ENCODE measurements at regions not wholly inside any gene's neighbourhood (a gene's known extent, or its start where the extent isn't known, plus 50 kb on each side); places are given as distances from the start of the nearest gene placed in this dataset.
A peak's percentile ranks its signal among the peaks of the same experiment; 100 is the strongest.

- no peak overlapping the region for H4K8ac ChIP-seq (ENCODE audit: low read depth, low read length)
- H3K4ac ChIP-seq (ENCODE audit: low read length), result no peak overlapping the region
- H2AK5ac ChIP-seq (ENCODE audit: low read depth, low read length), result no peak overlapping the region
- no peak overlapping the region for H3K4me2 ChIP-seq (ENCODE audit: insufficient read depth, low read length, poor library complexity, severe bottlenecking)
- H3K4me3 ChIP-seq (ENCODE audit: low read length in 2 of 2), result no peak overlapping the region
- no peaks in the 10 kb centered on the region for H3K9me3 ChIP-seq (replicated peaks in 1 of 2; ENCODE audit: control insufficient read depth in 2 of 2, insufficient read depth in 1 of 2, low read depth in 1 of 2, low read length in 2 of 2)
- H4K91ac ChIP-seq (ENCODE audit: low read depth, low read length, poor library complexity), result no peak overlapping the region
- H3K27ac ChIP-seq (replicated peaks; ENCODE audit: low read length), result no peak overlapping the region
- H2BK120ac ChIP-seq (ENCODE audit: low read depth, low read length), result no peak overlapping the region
- no peak overlapping the region for H3K9ac ChIP-seq (ENCODE audit: low read depth, low read length, poor library complexity)
- H2AFZ ChIP-seq (ENCODE audit: low read length), result no peak overlapping the region
- H3K18ac ChIP-seq (ENCODE audit: low read length), result no peak overlapping the region
- DNase-seq (ENCODE audit: low spot score), result no peak
- H2BK5ac ChIP-seq (ENCODE audit: low read length), result no peak overlapping the region
- no peak overlapping the region for H3K14ac ChIP-seq (ENCODE audit: low read length)
- H3K36me3 ChIP-seq (replicated peaks in 1 of 2; ENCODE audit: control insufficient read depth in 2 of 2, insufficient read depth in 2 of 2, low read length in 2 of 2), result no peaks in the 10 kb centered on the region
- no peaks in the 10 kb centered on the region for H3K79me1 ChIP-seq (ENCODE audit: low read depth, low read length)
- H2BK12ac ChIP-seq (ENCODE audit: low read length), result no peak overlapping the region
- no peak overlapping the region for H2BK15ac ChIP-seq (ENCODE audit: low read length)
- WGBS, 2 donors (ENCODE audit: extremely low coverage in 2 of 2, insufficient read length in 2 of 2, insufficient replicate concordance in 1 of 2), result no CpG with 5 or more reads among the region's 2 CpGs
- H3K23ac ChIP-seq (ENCODE audit: low read depth, low read length, poor library complexity), result no peak overlapping the region
- no peaks in the 10 kb centered on the region for H3K27me3 ChIP-seq (ENCODE audit: control insufficient read depth in 3 of 3, insufficient read depth in 3 of 3, low read depth in 1 of 3, low read length in 3 of 3)
- no peaks in the 10 kb centered on the region for H3K4me1 ChIP-seq (ENCODE audit: control insufficient read depth in 2 of 2, insufficient read depth in 1 of 2, low read depth in 1 of 2, low read length in 2 of 2)
These were observed 243.4 kb downstream of the SPRY2 start for GRCh38 chr13:80097561-80097960.

- no peak overlapping the region for H3K18ac ChIP-seq (ENCODE audit: low read length)
- no CpG with 5 or more reads among the region's 2 CpGs for WGBS, 2 donors (ENCODE audit: extremely low coverage in 2 of 2, insufficient read length in 2 of 2, insufficient replicate concordance in 1 of 2)
- H2BK5ac ChIP-seq (ENCODE audit: low read length), result no peak overlapping the region
- no peak overlapping the region for H3K27ac ChIP-seq (replicated peaks; ENCODE audit: low read length)
- no peak for DNase-seq (ENCODE audit: low spot score)
- no peaks in the 10 kb centered on the region for H3K36me3 ChIP-seq (replicated peaks in 1 of 2; ENCODE audit: control insufficient read depth in 2 of 2, insufficient read depth in 2 of 2, low read length in 2 of 2)
- H3K27me3 ChIP-seq (ENCODE audit: control insufficient read depth in 3 of 3, insufficient read depth in 3 of 3, low read depth in 1 of 3, low read length in 3 of 3), result no peaks in the 10 kb centered on the region
- no peaks in the 10 kb centered on the region for H3K79me1 ChIP-seq (ENCODE audit: low read depth, low read length)
- H3K9me3 ChIP-seq (replicated peaks in 1 of 2; ENCODE audit: control insufficient read depth in 2 of 2, insufficient read depth in 1 of 2, low read depth in 1 of 2, low read length in 2 of 2), result no peaks in the 10 kb centered on the region
- H3K4ac ChIP-seq (ENCODE audit: low read length), result no peak overlapping the region
- H2AK5ac ChIP-seq (ENCODE audit: low read depth, low read length), result no peak overlapping the region
- H2BK120ac ChIP-seq (ENCODE audit: low read depth, low read length), result no peak overlapping the region
- no peak overlapping the region for H3K4me2 ChIP-seq (ENCODE audit: insufficient read depth, low read length, poor library complexity, severe bottlenecking)
- H2BK12ac ChIP-seq (ENCODE audit: low read length), result no peak overlapping the region
- H2AFZ ChIP-seq (ENCODE audit: low read length), result no peak overlapping the region
- H3K14ac ChIP-seq (ENCODE audit: low read length), result no peak overlapping the region
- H4K8ac ChIP-seq (ENCODE audit: low read depth, low read length), result no peak overlapping the region
- H4K91ac ChIP-seq (ENCODE audit: low read depth, low read length, poor library complexity), result no peak overlapping the region
- H3K4me1 ChIP-seq (ENCODE audit: control insufficient read depth in 2 of 2, insufficient read depth in 1 of 2, low read depth in 1 of 2, low read length in 2 of 2), result no peaks in the 10 kb centered on the region
- no peak overlapping the region for H2BK15ac ChIP-seq (ENCODE audit: low read length)
- H3K4me3 ChIP-seq (ENCODE audit: low read length in 2 of 2), result no peak overlapping the region
- no peak overlapping the region for H3K9ac ChIP-seq (ENCODE audit: low read depth, low read length, poor library complexity)
- H3K23ac ChIP-seq (ENCODE audit: low read depth, low read length, poor library complexity), result no peak overlapping the region
These were observed 244.5 kb downstream of the SPRY2 start for GRCh38 chr13:80096383-80096782.

GRCh38 chr13:80094526-80094925, 246.4 kb downstream of the SPRY2 start:
- Histone ChIP-seq H3K4me1 (ENCODE audit: control insufficient read depth in 2 of 2, insufficient read depth in 1 of 2, low read depth in 1 of 2, low read length in 2 of 2) (no peaks in the 10 kb centered on the region), H2BK15ac (ENCODE audit: low read length) (no peak overlapping the region), H2BK5ac (ENCODE audit: low read length) (no peak overlapping the region), H2AK5ac (ENCODE audit: low read depth, low read length) (no peak overlapping the region), H3K14ac (ENCODE audit: low read length) (no peak overlapping the region), H2AFZ (ENCODE audit: low read length) (no peak overlapping the region), H4K91ac (ENCODE audit: low read depth, low read length, poor library complexity) (no peak overlapping the region), H3K36me3 (replicated peaks in 1 of 2; ENCODE audit: control insufficient read depth in 2 of 2, insufficient read depth in 2 of 2, low read length in 2 of 2) (no peaks in the 10 kb centered on the region), H3K4ac (ENCODE audit: low read length) (no peak overlapping the region), H3K27me3 (ENCODE audit: control insufficient read depth in 3 of 3, insufficient read depth in 3 of 3, low read depth in 1 of 3, low read length in 3 of 3) (no peaks in the 10 kb centered on the region), H4K8ac (ENCODE audit: low read depth, low read length) (no peak overlapping the region), H3K9me3 (replicated peaks in 1 of 2; ENCODE audit: control insufficient read depth in 2 of 2, insufficient read depth in 1 of 2, low read depth in 1 of 2, low read length in 2 of 2) (no peaks in the 10 kb centered on the region), H3K79me1 (ENCODE audit: low read depth, low read length) (no peaks in the 10 kb centered on the region), H3K23ac (ENCODE audit: low read depth, low read length, poor library complexity) (no peak overlapping the region), H2BK120ac (ENCODE audit: low read depth, low read length) (no peak overlapping the region), H3K4me2 (ENCODE audit: insufficient read depth, low read length, poor library complexity, severe bottlenecking) (no peak overlapping the region), H3K4me3 (ENCODE audit: low read length in 2 of 2) (no peak overlapping the region), H2BK12ac (ENCODE audit: low read length) (no peak overlapping the region), H3K18ac (ENCODE audit: low read length) (no peak overlapping the region), H3K9ac (ENCODE audit: low read depth, low read length, poor library complexity) (no peak overlapping the region), H3K27ac (replicated peaks; ENCODE audit: low read length) (no peak overlapping the region)
- no CpG with 5 or more reads among the region's 1 CpG for WGBS, 2 donors (ENCODE audit: extremely low coverage in 2 of 2, insufficient read length in 2 of 2, insufficient replicate concordance in 1 of 2)
- no peak for DNase-seq (ENCODE audit: low spot score)

- Histone ChIP-seq H3K18ac (ENCODE audit: low read length) (peak overlapping the region; percentile 88), H2BK12ac (ENCODE audit: low read length) (no peak overlapping the region), H3K27ac (replicated peaks; ENCODE audit: low read length) (no peak overlapping the region), H4K91ac (ENCODE audit: low read depth, low read length, poor library complexity) (no peak overlapping the region), H2BK15ac (ENCODE audit: low read length) (peak overlapping the region; percentile 87), H2AK5ac (ENCODE audit: low read depth, low read length) (no peak overlapping the region), H2AFZ (ENCODE audit: low read length) (no peak overlapping the region), H3K36me3 (replicated peaks in 1 of 2; ENCODE audit: control insufficient read depth in 2 of 2, insufficient read depth in 2 of 2, low read length in 2 of 2) (no peaks in the 10 kb centered on the region), H3K4me3 (ENCODE audit: low read length in 2 of 2) (no peak overlapping the region), H2BK120ac (ENCODE audit: low read depth, low read length) (no peak overlapping the region), H3K9me3 (replicated peaks in 1 of 2; ENCODE audit: control insufficient read depth in 2 of 2, insufficient read depth in 1 of 2, low read depth in 1 of 2, low read length in 2 of 2) (no peaks in the 10 kb centered on the region), H2BK5ac (ENCODE audit: low read length) (no peak overlapping the region), H3K4me2 (ENCODE audit: insufficient read depth, low read length, poor library complexity, severe bottlenecking) (no peak overlapping the region), H3K27me3 (ENCODE audit: control insufficient read depth in 3 of 3, insufficient read depth in 3 of 3, low read depth in 1 of 3, low read length in 3 of 3) (no peaks in the 10 kb centered on the region), H3K4me1 (ENCODE audit: control insufficient read depth in 2 of 2, insufficient read depth in 1 of 2, low read depth in 1 of 2, low read length in 2 of 2) (no peaks in the 10 kb centered on the region), H3K23ac (ENCODE audit: low read depth, low read length, poor library complexity) (no peak overlapping the region), H3K4ac (ENCODE audit: low read length) (no peak overlapping the region), H3K79me1 (ENCODE audit: low read depth, low read length) (no peaks in the 10 kb centered on the region), H3K14ac (ENCODE audit: low read length) (no peak overlapping the region), H4K8ac (ENCODE audit: low read depth, low read length) (no peak overlapping the region), H3K9ac (ENCODE audit: low read depth, low read length, poor library complexity) (no peak overlapping the region)
- no CpG with 5 or more reads among the region's 10 CpGs for WGBS, 2 donors (ENCODE audit: extremely low coverage in 2 of 2, insufficient read length in 2 of 2, insufficient replicate concordance in 1 of 2)
- no peak for DNase-seq (ENCODE audit: low spot score)
These were observed 247.0 kb downstream of the SPRY2 start for GRCh38 chr13:80093888-80094287.

All from neuronal stem cell (in vitro differentiated cells).